HG03565 (cell line): ENCODE measurements at regions not wholly inside any gene's neighbourhood (a gene's known extent, or its start where the extent isn't known, plus 50 kb on each side); places are given as distances from the start of the nearest gene placed in this dataset.
A peak's percentile ranks its signal among the peaks of the same experiment; 100 is the strongest.
"Not testable (repeated sequence)": the region's sequence is repeated elsewhere in the genome, so short reads cannot be mapped to it uniquely, and the experiment has no call there.

ENCODE experiments used
- ATAC-seq: cut with Tn5 transposase; IDR thresholded peaks from one replicate; pipeline ENCODE4 v1.9.1; 2021; ENCODE audit warnings: mild to moderate bottlenecking, moderate library complexity; ENCODE audit not compliant: unreplicated experiment

DNA sequence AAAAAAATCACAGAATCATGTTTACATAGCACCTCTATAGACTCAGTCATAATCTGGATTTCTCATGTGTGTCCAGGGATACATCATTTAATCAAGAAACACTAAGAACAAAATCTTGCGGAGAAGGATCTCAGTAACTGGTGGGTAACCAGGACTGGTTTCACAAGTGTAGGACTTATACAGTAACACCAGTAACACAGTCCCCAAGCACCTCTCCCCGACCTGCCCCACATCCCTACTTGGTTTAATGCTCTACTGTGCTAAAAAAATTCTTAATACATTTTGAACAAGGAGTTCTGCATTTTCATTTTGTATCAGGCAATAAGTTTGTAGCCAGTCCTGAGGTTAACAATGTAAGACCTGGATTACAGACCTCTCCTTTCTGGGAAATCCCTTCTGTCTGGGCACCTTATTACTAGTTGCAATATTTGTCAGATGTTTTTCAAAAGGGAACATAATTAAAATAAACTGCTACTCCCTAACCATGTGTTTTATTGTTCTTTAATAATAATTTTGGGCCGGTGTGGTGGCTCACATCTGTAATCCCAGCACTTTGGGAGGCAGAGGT lies 57.6 kb upstream of the BBX start:
- peak; percentile 54 for ATAC-seq

- no peak for ATAC-seq
Measured at GRCh38 chr3:107468782-107469181, 54.0 kb upstream of the BBX start.

DNA sequence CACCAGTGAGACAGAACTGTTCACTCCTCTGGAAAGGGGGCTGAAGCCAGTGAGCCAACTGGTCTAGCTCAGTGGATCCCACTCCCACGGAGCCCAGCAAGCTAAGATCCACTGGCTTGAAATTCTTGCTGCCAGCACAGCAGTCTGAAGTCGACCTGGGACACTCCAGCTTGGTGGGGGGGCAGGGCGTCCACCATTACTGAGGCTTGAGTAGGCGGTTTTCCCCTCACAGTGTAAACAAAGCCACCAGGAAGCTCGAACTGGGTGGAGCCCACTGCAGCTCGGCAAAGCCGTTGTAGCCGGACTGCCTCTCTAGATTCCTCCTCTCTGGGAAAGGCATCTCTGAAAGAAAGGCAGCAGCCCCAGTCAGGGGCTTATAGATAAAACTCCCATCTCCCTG lies 52.3 kb upstream of the BBX start:
- ATAC-seq = not testable (repeated sequence)
